GM18909 (cell line): ENCODE measurements at regions not wholly inside any gene's neighbourhood (a gene's known extent, or its start where the extent isn't known, plus 50 kb on each side); places are given as distances from the start of the nearest gene placed in this dataset.
"Not testable (repeated sequence)": the region's sequence is repeated elsewhere in the genome, so short reads cannot be mapped to it uniquely, and the experiment has no call there.

Experiments
- ATAC-seq: cut with Tn5 transposase; IDR thresholded peaks from one replicate; pipeline ENCODE4 v1.9.1; 2021; ENCODE audit warnings: mild to moderate bottlenecking; ENCODE audit not compliant: unreplicated experiment, poor library complexity

- not testable (repeated sequence) for ATAC-seq
Observed at GRCh38 chr15:85196697-85197096, 183.7 kb upstream of the AKAP13 start.

GRCh38 chr15:85197582-85197981 is 182.8 kb upstream of the AKAP13 start:
- ATAC-seq, result not testable (repeated sequence)

GRCh38 chr15:85198432-85198831 is 182.0 kb upstream of the AKAP13 start:
- ATAC-seq, result not testable (repeated sequence)

GRCh38 chr15:85200215-85200614 is 180.2 kb upstream of the AKAP13 start:
- peak; percentile 84 for ATAC-seq

GRCh38 chr15:85201118-85201793 is 179.1 kb upstream of the AKAP13 start:
- not testable (repeated sequence) for ATAC-seq

- not testable (repeated sequence) for ATAC-seq
Observed at GRCh38 chr15:85204481-85204880, 175.9 kb upstream of the AKAP13 start.

GRCh38 chr15:85233791-85234325 is 146.5 kb upstream of the AKAP13 start:
- not testable (repeated sequence) for ATAC-seq

- ATAC-seq, result not testable (repeated sequence)
Observed at GRCh38 chr15:85234450-85235196, 145.8 kb upstream of the AKAP13 start.

- ATAC-seq, result not testable (repeated sequence)
Observed at GRCh38 chr15:85244056-85244455, 136.3 kb upstream of the AKAP13 start.

- ATAC-seq, result not testable (repeated sequence)
Observed at GRCh38 chr15:85250938-85251542, 129.4 kb upstream of the AKAP13 start.

- ATAC-seq, result peak; percentile 75
Observed at GRCh38 chr15:85253196-85253915, 127.0 kb upstream of the AKAP13 start.

- ATAC-seq, result not testable (repeated sequence)
Observed at GRCh38 chr15:85254961-85255360, 125.4 kb upstream of the AKAP13 start.

GRCh38 chr15:85255502-85255901 is 124.9 kb upstream of the AKAP13 start:
- not testable (repeated sequence) for ATAC-seq

GRCh38 chr15:85256009-85256997 is 124.1 kb upstream of the AKAP13 start:
- not testable (repeated sequence) for ATAC-seq

- peak; percentile 19 for ATAC-seq
Observed at GRCh38 chr15:85258062-85258445, 122.3 kb upstream of the AKAP13 start.

- not testable (repeated sequence) for ATAC-seq
Observed at GRCh38 chr15:85258559-85259209, 121.7 kb upstream of the AKAP13 start.

GRCh38 chr15:85260526-85260925 is 119.9 kb upstream of the AKAP13 start:
- not testable (repeated sequence) for ATAC-seq

- not testable (repeated sequence) for ATAC-seq
Observed at GRCh38 chr15:85262461-85263055, 117.8 kb upstream of the AKAP13 start.
